ENCODE measurements at regions not wholly inside any gene's neighbourhood (a gene's known extent, or its start where the extent isn't known, plus 50 kb on each side); places are given as distances from the start of the nearest gene placed in this dataset.

DNA sequence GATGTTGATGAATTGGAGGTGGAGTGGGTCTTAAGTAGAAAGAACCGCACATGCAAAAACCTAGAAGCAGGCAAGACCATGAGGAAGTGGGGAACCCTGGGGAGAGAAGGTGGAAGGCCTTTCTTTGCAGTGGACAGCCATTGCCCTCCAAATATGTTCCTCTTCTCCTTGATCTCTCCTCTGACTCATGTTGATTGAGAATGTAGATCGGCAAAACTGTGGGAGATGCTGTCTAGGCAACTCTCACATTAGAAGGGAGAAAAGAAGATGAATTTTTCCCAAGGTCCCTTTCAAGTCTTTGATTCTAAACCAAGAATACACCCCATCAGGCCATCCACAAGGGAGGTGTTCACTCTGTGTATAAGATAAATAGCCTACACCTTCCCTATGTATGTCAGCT is 257.5 kb downstream of the MSRB3 start:
- TF ChIP-seq, protein P1, sequence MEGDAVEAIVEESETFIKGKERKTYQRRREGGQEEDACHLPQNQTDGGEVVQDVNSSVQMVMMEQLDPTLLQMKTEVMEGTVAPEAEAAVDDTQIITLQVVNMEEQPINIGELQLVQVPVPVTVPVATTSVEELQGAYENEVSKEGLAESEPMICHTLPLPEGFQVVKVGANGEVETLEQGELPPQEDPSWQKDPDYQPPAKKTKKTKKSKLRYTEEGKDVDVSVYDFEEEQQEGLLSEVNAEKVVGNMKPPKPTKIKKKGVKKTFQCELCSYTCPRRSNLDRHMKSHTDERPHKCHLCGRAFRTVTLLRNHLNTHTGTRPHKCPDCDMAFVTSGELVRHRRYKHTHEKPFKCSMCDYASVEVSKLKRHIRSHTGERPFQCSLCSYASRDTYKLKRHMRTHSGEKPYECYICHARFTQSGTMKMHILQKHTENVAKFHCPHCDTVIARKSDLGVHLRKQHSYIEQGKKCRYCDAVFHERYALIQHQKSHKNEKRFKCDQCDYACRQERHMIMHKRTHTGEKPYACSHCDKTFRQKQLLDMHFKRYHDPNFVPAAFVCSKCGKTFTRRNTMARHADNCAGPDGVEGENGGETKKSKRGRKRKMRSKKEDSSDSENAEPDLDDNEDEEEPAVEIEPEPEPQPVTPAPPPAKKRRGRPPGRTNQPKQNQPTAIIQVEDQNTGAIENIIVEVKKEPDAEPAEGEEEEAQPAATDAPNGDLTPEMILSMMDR (IDR thresholded peaks at IDR 0.05) = no peak
- TF ChIP-seq POLR2A (IDR thresholded peaks at IDR 0.05) = no peak

Measured in body of pancreas (tissue), 4 donors.